Anterior cingulate cortex (tissue), 58 donors: ENCODE measurements at regions not wholly inside any gene's neighbourhood (a gene's known extent, or its start where the extent isn't known, plus 50 kb on each side); places are given as distances from the start of the nearest gene placed in this dataset.
"Not testable (repeated sequence)": the region's sequence is repeated elsewhere in the genome, so short reads cannot be mapped to it uniquely, and the experiment has no call there.

Source experiments
- DNase-seq, 58 donors: peaks; one replicate each; lab custom pipeline; 2025; lab: John Stamatoyannopoulos, UW

GRCh38 chr18:37838083-37838482 lies 272.5 kb upstream of the CELF4 start:
- DNase-seq: no peak

GRCh38 chr18:37836071-37836970 lies 270.7 kb upstream of the CELF4 start:
- DNase-seq: no peak

DNA sequence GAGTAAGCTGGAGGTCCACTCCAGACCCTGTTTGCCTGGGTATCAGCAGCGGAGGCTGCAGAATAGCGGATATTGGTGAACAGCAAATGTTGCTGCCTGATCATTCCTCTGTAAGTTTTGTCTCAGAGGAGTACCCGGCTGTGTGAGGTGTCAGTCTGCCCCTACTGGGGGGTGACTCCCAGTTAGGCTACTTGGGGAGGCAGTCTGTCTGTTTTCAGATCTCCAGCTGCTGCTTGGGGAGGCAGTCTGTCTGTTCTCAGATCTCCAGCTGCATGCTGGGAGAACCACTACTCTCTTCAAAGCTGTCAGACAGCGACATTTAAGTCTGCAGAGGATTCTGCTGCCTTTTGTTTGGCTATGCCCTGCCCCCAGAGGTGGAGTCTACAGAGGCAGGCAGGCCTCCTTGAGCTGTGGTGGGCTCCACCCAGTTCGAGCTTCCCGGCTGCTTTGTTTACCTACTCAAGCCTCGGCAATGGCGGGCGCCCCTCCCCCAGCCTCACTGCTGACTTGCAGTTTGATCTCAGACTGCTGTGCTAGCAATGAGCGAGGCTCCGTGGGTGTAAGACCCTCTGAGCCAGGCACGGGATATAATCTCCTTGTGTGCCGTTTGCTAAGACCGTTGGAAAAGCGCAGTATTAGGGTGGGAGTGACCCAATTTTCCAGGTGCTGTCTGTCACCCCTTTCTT lies 266.6 kb upstream of the CELF4 start:
- DNase-seq: not testable (repeated sequence)

DNA sequence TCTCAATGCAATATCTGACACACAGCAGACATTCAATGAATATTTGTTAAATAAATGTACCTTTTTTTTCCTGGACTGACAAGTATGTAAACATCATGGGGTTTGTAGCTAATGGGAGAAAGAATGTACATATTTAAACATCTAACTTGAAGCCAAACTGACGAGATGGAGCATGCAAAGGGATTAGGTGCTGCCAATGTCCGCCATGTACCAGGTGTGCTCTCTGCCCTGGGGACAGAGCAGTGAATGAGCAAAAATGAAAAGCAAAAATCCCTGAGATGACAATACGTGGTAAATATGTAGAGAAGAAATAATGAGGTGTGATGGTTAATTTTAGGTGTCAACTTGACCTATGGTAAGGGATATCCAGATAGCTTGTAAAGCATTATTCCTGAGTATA lies 247.4 kb upstream of the CELF4 start:
- no peak for DNase-seq

DNA sequence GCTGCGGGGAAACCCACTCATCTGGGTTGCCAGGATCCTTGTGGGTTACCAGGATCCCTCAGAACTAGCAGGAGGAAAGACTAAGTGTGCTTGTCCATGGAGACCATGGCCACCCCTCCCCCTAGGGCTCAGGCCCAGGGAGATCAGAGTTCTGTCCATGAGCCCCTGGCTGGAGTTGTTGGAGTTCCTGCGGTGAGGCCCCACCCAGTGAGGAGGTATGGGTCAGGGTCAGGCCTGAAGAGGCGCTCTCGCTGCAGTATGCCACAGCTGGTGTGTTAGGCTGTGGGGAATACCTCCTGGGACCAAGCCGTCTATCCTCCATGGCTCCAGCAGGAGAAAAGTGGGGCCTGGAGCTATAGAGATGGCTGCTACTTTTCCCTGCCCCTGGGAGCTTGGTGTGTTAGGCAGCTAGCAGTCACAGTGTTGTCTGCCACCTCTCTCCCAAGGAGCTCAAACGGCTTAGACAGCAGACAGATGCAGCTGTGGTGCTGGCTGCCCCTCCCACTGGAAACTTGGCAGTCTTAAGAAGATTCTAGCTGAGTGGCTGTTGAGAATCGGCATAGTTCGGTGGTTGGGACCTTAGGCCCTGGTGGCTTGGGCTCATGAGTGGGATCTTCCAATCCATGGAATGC lies 240.3 kb upstream of the CELF4 start:
- no peak for DNase-seq

- no peak for DNase-seq
Measured at GRCh38 chr18:37796823-37797349, 231.3 kb upstream of the CELF4 start.

DNA sequence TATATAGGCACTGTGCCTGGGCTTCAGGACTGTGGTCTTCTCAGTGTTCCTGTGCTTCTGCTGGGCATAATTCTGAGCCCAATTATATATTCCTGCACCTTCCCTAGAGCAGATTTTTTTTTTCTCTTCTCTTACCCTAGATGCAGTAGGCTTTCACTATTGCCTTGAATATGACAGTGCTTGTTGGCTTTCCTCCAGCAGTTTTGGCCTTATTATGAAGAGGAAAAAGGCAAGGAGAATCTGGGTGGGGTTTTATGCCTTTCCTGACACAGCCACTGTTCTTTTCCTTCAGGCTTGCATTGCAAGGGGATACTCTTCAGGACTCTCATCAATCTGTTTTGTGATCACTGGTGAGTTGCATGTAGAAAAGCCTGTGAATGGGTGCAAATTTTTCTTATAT lies 221.9 kb upstream of the CELF4 start:
- no peak for DNase-seq

- peak in 8 of 58 donors; percentile 2 to 24 (median 4) for DNase-seq
Measured at GRCh38 chr18:37783771-37784170, 218.2 kb upstream of the CELF4 start.

- no peak for DNase-seq
Measured at GRCh38 chr18:37779220-37779619, 213.6 kb upstream of the CELF4 start.

- peak in 57 of 58 donors; percentile 16 to 88 (median 60) for DNase-seq
Measured at GRCh38 chr18:37778417-37779165, 213.0 kb upstream of the CELF4 start.

GRCh38 chr18:37769826-37770225 lies 204.2 kb upstream of the CELF4 start:
- DNase-seq: no peak

GRCh38 chr18:37764541-37765288 lies 199.1 kb upstream of the CELF4 start:
- DNase-seq: peak in 22 of 58 donors; percentile 3 to 68 (median 13)

DNA sequence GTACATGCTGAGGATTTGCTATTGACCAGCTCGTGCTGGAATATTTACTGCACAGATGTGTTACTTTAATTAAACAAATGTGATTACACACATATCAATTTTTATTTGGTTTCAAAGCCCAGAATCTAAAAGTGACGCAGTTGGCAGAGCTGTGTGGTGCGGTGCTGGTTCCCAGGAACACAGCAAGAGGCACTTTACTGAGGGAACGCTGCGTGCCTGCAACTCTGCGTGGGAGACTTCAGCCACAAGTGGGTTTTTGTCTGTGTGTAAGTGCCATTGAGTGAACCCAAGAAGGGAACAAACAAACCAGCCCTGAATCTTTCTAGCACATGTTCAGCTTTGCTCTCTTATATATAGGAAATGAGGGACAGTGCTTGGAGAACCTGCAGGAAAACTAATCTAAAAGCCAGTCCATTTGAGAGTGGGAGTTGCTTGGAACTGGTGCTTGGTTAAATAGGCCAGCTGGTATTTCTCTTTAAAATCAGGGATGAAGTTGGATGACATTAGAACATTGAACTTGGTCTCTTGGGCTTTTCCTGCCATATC lies 196.6 kb upstream of the CELF4 start:
- peak in 42 of 58 donors; percentile 5 to 80 (median 35) for DNase-seq

- no peak for DNase-seq
Measured at GRCh38 chr18:37754141-37754540, 188.5 kb upstream of the CELF4 start.

DNA sequence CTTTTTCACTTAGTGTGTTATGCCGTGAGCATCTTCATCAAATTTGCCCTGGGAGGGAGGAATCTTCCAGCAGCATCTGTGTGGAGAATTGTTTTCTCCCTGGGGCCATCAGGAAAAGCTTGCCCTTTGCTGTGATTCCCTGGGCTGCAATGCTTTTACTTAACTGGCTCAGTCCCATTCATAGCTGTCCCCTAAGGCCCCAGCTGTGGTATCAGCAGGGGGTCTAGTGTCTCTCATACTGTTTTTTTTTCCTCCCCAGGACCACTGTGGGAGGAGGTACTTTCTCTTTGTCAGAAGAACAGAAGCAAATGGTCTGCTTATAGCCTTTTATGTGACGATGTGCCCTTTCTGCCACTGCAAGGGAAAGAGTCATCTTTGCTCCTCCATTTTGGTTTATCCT lies 176.8 kb upstream of the CELF4 start:
- no peak for DNase-seq

DNA sequence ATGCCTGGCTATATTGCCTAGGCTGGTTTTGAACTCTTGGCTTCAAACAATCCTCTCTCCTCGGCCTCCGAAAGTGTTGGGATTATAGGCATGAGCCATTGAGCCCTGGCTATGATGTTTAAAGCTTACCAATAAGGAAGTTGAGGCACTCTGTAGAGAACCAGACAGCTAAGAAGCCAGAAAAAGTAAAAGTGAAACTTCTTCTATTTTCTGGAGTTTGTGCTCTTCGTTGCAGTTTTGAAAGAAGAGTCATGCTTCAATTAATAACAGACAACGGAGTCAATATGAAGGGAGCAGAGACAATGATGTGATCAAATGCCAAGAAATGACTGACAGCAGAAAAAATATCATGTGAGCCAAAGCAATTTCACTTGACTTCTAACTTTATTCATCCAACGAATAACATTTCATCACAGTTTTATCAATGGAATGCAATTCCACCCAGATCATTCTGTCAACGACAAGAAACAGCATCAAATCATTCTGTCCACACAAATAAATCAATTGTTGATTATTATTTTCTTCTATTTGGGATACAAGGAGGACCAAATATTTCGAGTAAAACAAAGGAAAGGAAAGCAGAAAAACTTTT lies 175.5 kb upstream of the CELF4 start:
- no peak for DNase-seq

- no peak for DNase-seq
Measured at GRCh38 chr18:37734406-37734805, 168.8 kb upstream of the CELF4 start.

GRCh38 chr18:37729716-37730115 lies 164.1 kb upstream of the CELF4 start:
- no peak for DNase-seq

GRCh38 chr18:37724206-37724605 lies 158.6 kb upstream of the CELF4 start:
- DNase-seq: no peak
